ENCODE measurements at regions not wholly inside any gene's neighbourhood (a gene's known extent, or its start where the extent isn't known, plus 50 kb on each side); places are given as distances from the start of the nearest gene placed in this dataset.

- Histone ChIP-seq H3K4me3 (ENCODE audit: low read depth, low read length) (no peak overlapping the region), H3K36me3 (ENCODE audit: control insufficient read depth, insufficient read depth, low read length) (no peaks in the 10 kb centered on the region), H3K27me3 (ENCODE audit: control insufficient read depth, insufficient read depth, low read length) (no peaks in the 10 kb centered on the region)
- DNase-seq (ENCODE audit: low read depth): no peak
- TF ChIP-seq CTCF (IDR thresholded peaks at IDR 0.05; ENCODE audit: insufficient read depth, low read length, poor library complexity, severe bottlenecking): no peak
Measured at GRCh38 chr4:32189130-32189529, 1469.0 kb downstream of the PCDH7 start.

- Histone ChIP-seq H3K36me3 (ENCODE audit: control insufficient read depth, insufficient read depth, low read length) (no peaks in the 10 kb centered on the region), H3K27me3 (ENCODE audit: control insufficient read depth, insufficient read depth, low read length) (no peaks in the 10 kb centered on the region), H3K4me3 (ENCODE audit: low read depth, low read length) (no peak overlapping the region)
- no peak for DNase-seq (ENCODE audit: low read depth)
- TF ChIP-seq CTCF (IDR thresholded peaks at IDR 0.05; ENCODE audit: insufficient read depth, low read length, poor library complexity, severe bottlenecking): no peak
Measured at GRCh38 chr4:32189788-32190187, 1469.6 kb downstream of the PCDH7 start.

GRCh38 chr4:32191961-32192360 is 1471.8 kb downstream of the PCDH7 start:
- Histone ChIP-seq H3K4me3 (ENCODE audit: low read depth, low read length) (no peak overlapping the region), H3K27me3 (ENCODE audit: control insufficient read depth, insufficient read depth, low read length) (no peaks in the 10 kb centered on the region), H3K36me3 (ENCODE audit: control insufficient read depth, insufficient read depth, low read length) (no peaks in the 10 kb centered on the region)
- no peak for TF ChIP-seq CTCF (IDR thresholded peaks at IDR 0.05; ENCODE audit: insufficient read depth, low read length, poor library complexity, severe bottlenecking)
- DNase-seq (ENCODE audit: low read depth): no peak

- no peak overlapping the region for H3K4me3 ChIP-seq (ENCODE audit: low read depth, low read length)
- DNase-seq (ENCODE audit: low read depth): no peak
- no peaks in the 10 kb centered on the region for H3K27me3 ChIP-seq (ENCODE audit: control insufficient read depth, insufficient read depth, low read length)
- no peak for TF ChIP-seq CTCF (IDR thresholded peaks at IDR 0.05; ENCODE audit: insufficient read depth, low read length, poor library complexity, severe bottlenecking)
- H3K36me3 ChIP-seq (ENCODE audit: control insufficient read depth, insufficient read depth, low read length): no peaks in the 10 kb centered on the region
Measured at GRCh38 chr4:32192363-32192762, 1472.2 kb downstream of the PCDH7 start.

- Histone ChIP-seq H3K27me3 (ENCODE audit: control insufficient read depth, insufficient read depth, low read length) (no peaks in the 10 kb centered on the region), H3K4me3 (ENCODE audit: low read depth, low read length) (no peak overlapping the region), H3K36me3 (ENCODE audit: control insufficient read depth, insufficient read depth, low read length) (no peaks in the 10 kb centered on the region)
- no peak for TF ChIP-seq CTCF (IDR thresholded peaks at IDR 0.05; ENCODE audit: insufficient read depth, low read length, poor library complexity, severe bottlenecking)
- DNase-seq (ENCODE audit: low read depth): no peak
Measured at GRCh38 chr4:32192991-32193390, 1472.8 kb downstream of the PCDH7 start.

- Histone ChIP-seq H3K27me3 (ENCODE audit: control insufficient read depth, insufficient read depth, low read length) (no peaks in the 10 kb centered on the region), H3K4me3 (ENCODE audit: low read depth, low read length) (no peak overlapping the region), H3K36me3 (ENCODE audit: control insufficient read depth, insufficient read depth, low read length) (no peaks in the 10 kb centered on the region)
- no peak for TF ChIP-seq CTCF (IDR thresholded peaks at IDR 0.05; ENCODE audit: insufficient read depth, low read length, poor library complexity, severe bottlenecking)
- no peak for DNase-seq (ENCODE audit: low read depth)
Measured at GRCh38 chr4:32196950-32197688, 1477.0 kb downstream of the PCDH7 start.

All from kidney epithelial cell (primary cell).